Loucy (cell line): ENCODE measurements at regions not wholly inside any gene's neighbourhood (a gene's known extent, or its start where the extent isn't known, plus 50 kb on each side); places are given as distances from the start of the nearest gene placed in this dataset.

ENCODE experiments used
- EZH2phosphoT487 ChIP-seq: fragments of 200-600 bp; IDR thresholded peaks from 2 replicates; pipeline ENCODE4 v1.6.1; 2018; ENCODE audit warnings: antibody characterized with exemption, mild to moderate bottlenecking, moderate library complexity, borderline replicate concordance
- TF ChIP-seq, protein P1 (sequence below): fragments of 200-600 bp; sonication (generic); conservative IDR thresholded peaks from 2 replicates; pipeline ENCODE4 v1.5.1; 2014; ENCODE audit warnings: mild to moderate bottlenecking, antibody characterized with exemption, low read length

DNA sequence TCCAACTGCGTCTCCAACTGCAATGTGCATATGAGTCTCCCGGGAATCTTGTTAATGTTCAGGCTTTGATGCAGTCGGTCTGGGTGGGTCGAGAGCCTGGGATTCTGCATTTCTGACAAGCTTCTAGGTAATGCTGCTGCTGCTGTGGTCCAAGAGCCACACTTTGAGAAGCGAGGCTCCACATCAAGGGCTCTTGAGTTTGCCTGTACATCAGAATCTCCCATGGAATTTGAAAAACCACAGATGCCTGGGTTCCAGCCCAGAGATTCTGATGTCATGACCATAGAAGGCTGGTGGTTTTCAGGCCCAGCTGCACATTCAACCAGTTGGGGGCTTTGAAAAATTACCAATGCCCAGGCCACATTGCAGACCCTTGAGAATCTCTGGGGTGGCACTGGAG is 93.9 kb upstream of the TARDBP start:
- TF ChIP-seq, protein P1, sequence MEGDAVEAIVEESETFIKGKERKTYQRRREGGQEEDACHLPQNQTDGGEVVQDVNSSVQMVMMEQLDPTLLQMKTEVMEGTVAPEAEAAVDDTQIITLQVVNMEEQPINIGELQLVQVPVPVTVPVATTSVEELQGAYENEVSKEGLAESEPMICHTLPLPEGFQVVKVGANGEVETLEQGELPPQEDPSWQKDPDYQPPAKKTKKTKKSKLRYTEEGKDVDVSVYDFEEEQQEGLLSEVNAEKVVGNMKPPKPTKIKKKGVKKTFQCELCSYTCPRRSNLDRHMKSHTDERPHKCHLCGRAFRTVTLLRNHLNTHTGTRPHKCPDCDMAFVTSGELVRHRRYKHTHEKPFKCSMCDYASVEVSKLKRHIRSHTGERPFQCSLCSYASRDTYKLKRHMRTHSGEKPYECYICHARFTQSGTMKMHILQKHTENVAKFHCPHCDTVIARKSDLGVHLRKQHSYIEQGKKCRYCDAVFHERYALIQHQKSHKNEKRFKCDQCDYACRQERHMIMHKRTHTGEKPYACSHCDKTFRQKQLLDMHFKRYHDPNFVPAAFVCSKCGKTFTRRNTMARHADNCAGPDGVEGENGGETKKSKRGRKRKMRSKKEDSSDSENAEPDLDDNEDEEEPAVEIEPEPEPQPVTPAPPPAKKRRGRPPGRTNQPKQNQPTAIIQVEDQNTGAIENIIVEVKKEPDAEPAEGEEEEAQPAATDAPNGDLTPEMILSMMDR = no peak
- no peak for TF ChIP-seq EZH2phosphoT487
